Breast epithelium (tissue), 3 donors: ENCODE measurements at regions not wholly inside any gene's neighbourhood (a gene's known extent, or its start where the extent isn't known, plus 50 kb on each side); places are given as distances from the start of the nearest gene placed in this dataset.

Source experiments
- CTCF ChIP-seq, 3 donors: fragments of 450-650 bp; IDR thresholded peaks; one replicate each; pipeline ENCODE4 v1.5.1; 2016 to 2017; ENCODE audit warnings: antibody characterized with exemption in 3 of 3, mild to moderate bottlenecking in 3 of 3, moderate library complexity in 3 of 3
- POLR2AphosphoS5 ChIP-seq, 3 donors: sonication (generic); formaldehyde crosslinking; IDR thresholded peaks; one replicate each; pipeline ENCODE4 v1.6.1; 2017; ENCODE audit warnings: antibody characterized with exemption in 3 of 3

GRCh38 chr17:52754838-52755237 lies 596.3 kb upstream of the CA10 start:
- TF ChIP-seq CTCF (IDR thresholded peaks at IDR 0.05) (no peak), POLR2AphosphoS5 (IDR thresholded peaks at IDR 0.05) (no peak)
